ENCODE measurements at regions not wholly inside any gene's neighbourhood (a gene's known extent, or its start where the extent isn't known, plus 50 kb on each side); places are given as distances from the start of the nearest gene placed in this dataset.

- DNase-seq (ENCODE audit: low read depth, low spot score) (no peak), FAIRE-seq (no peak), ATAC-seq (no peak)
- WGBS (ENCODE audit: insufficient coverage, insufficient replicate concordance, low lambda C conversion rate, missing lambda C conversion rate), result 14% methylated on average over 8 of the region's 8 CpGs
- ChIA-PET RAD21 (ENCODE audit: unreplicated experiment) (no interaction called here), POLR2A (no interaction called here), CTCF (no interaction called here), SMC1A (ENCODE audit: uncharacterized antibody, unreplicated experiment) (no interaction called here)
- Histone ChIP-seq H3K27ac (ENCODE audit: control insufficient read depth, insufficient read depth) (no peak overlapping the region), H3K27me3 (replicated peaks in 1 of 2; ENCODE audit: control insufficient read depth in 2 of 2, insufficient read depth in 2 of 2, low read length in 1 of 2) (no peaks in the 10 kb centered on the region), H3K4me3 (no peak overlapping the region), H2AFZ (ENCODE audit: control insufficient read depth, low read depth, low read length) (no peak overlapping the region), H3K79me2 (ENCODE audit: control insufficient read depth, insufficient read depth, low read length) (no peaks in the 10 kb centered on the region), H3K9me3 (replicated peaks; ENCODE audit: control insufficient read depth, insufficient read depth, low read length) (no peaks in the 10 kb centered on the region; the same call in 2 of the 3 replicates), H3K4me1 (ENCODE audit: control insufficient read depth, insufficient read depth, low read length) (no peaks in the 10 kb centered on the region), H3K4me2 (ENCODE audit: control insufficient read depth, insufficient read depth) (no peak overlapping the region), H3K9ac (ENCODE audit: control insufficient read depth, insufficient read depth, low read length) (no peak overlapping the region), H4K20me1 (ENCODE audit: control insufficient read depth, insufficient read depth) (no peaks in the 10 kb centered on the region), H3K36me3 (ENCODE audit: control insufficient read depth in 2 of 2, insufficient read depth in 2 of 2, low read length in 1 of 2) (no peaks in the 10 kb centered on the region)
- TF ChIP-seq CHD4 (IDR thresholded peaks at IDR 0.05), result no peak
- TF ChIP-seq MTA3 (IDR thresholded peaks at IDR 0.05; ENCODE audit: borderline replicate concordance, low read length), result no peak
- no peak for TF ChIP-seq ZBTB4 (CRISPR knock-in tag; IDR thresholded peaks at IDR 0.05)
- no peak for TF ChIP-seq RAD21 (IDR thresholded peaks at IDR 0.05; ENCODE audit: insufficient read depth, low read depth, low read length)
- TF ChIP-seq SMC3 (IDR thresholded peaks at IDR 0.05; ENCODE audit: borderline replicate concordance, low read length), result no peak
- TF ChIP-seq PML (IDR thresholded peaks at IDR 0.05; ENCODE audit: low read length), result no peak
- TF ChIP-seq SMAD5 (IDR thresholded peaks at IDR 0.05; ENCODE audit: low read depth), result no peak
- TF ChIP-seq ZBTB11 (CRISPR knock-in tag; IDR thresholded peaks at IDR 0.05), result no peak
- no peak for TF ChIP-seq E2F8 (IDR thresholded peaks at IDR 0.05; ENCODE audit: low read depth, partially characterized antibody)
- no peak for TF ChIP-seq FOXM1 (IDR thresholded peaks at IDR 0.05; ENCODE audit: low read depth, low read length)
- no peak for TF ChIP-seq ZNF274 (IDR thresholded peaks at IDR 0.05; ENCODE audit: insufficient read depth, insufficient read length)
- no TSS peak for BruUV-seq (replicated peaks)
- intact Hi-C loops (cut with micrococcal nuclease; ENCODE audit: unreplicated experiment), result no loop called here
- in situ Hi-C loops (cut with MboI), result no loop called here
Observed at GRCh38 chr5:166713295-166713694, 1578.2 kb upstream of the WWC1 start.

Measured in GM12878 (cell line).